ENCODE measurements at regions not wholly inside any gene's neighbourhood (a gene's known extent, or its start where the extent isn't known, plus 50 kb on each side); places are given as distances from the start of the nearest gene placed in this dataset.

GRCh38 chr2:14941151-14941631, 308.7 kb downstream of the LRATD1 start:
- Histone ChIP-seq H3K4me1 (ENCODE audit: control insufficient read depth, low read length) (no peaks in the 10 kb centered on the region), H3K9me3 (ENCODE audit: control insufficient read depth, insufficient read depth, low read length) (no peaks in the 10 kb centered on the region), H3K27me3 (ENCODE audit: control insufficient read depth, low read length) (0 out of 2 replicates have a peak, but pooled peaks cover 2% of the 10 kb centered on the region), H3K36me3 (ENCODE audit: control insufficient read depth, low read length) (no peaks in the 10 kb centered on the region), H3F3A (ENCODE audit: control insufficient read depth, insufficient read depth) (no peaks in the 10 kb centered on the region), H3K4me3 (ENCODE audit: low read length) (no peak overlapping the region), H3K4me2 (ENCODE audit: low read length) (no peak overlapping the region), H3K27ac (ENCODE audit: low read depth, low read length) (no peak overlapping the region), H4K20me1 (ENCODE audit: control insufficient read depth, insufficient read depth, low read depth, low read length) (no peaks in the 10 kb centered on the region), H3K79me2 (ENCODE audit: control insufficient read depth, low read length) (no peaks in the 10 kb centered on the region), H3K9me2 (replicated peaks; ENCODE audit: control insufficient read depth, low read length) (no peaks in the 10 kb centered on the region)
- no peak for TF ChIP-seq EZH2phosphoT487 (IDR thresholded peaks at IDR 0.05; ENCODE audit: borderline replicate concordance, low read length)
- TF ChIP-seq, protein P1, sequence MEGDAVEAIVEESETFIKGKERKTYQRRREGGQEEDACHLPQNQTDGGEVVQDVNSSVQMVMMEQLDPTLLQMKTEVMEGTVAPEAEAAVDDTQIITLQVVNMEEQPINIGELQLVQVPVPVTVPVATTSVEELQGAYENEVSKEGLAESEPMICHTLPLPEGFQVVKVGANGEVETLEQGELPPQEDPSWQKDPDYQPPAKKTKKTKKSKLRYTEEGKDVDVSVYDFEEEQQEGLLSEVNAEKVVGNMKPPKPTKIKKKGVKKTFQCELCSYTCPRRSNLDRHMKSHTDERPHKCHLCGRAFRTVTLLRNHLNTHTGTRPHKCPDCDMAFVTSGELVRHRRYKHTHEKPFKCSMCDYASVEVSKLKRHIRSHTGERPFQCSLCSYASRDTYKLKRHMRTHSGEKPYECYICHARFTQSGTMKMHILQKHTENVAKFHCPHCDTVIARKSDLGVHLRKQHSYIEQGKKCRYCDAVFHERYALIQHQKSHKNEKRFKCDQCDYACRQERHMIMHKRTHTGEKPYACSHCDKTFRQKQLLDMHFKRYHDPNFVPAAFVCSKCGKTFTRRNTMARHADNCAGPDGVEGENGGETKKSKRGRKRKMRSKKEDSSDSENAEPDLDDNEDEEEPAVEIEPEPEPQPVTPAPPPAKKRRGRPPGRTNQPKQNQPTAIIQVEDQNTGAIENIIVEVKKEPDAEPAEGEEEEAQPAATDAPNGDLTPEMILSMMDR (IDR thresholded peaks at IDR 0.05; ENCODE audit: low read depth, low read length, poor library complexity, severe bottlenecking): no peak

DNA sequence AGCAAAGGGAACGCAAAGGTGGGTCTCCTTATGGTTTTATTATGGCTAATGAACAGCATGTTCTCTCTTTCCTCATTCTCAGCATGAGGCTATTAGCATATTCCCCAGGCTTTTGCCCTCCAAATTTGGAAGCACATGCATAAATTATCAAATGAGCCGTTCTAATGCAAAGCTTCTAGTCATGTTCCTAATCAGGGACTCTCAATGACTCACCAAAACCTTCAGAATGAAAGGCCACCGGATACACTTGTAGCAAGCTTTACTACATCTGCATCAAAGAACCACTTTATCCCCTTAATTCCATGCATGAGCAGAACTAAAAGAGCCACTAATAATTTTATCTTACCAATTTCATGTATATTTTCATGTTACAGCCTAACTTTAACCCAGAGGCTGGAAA, 310.5 kb downstream of the LRATD1 start:
- Histone ChIP-seq H3K9me3 (ENCODE audit: control insufficient read depth, insufficient read depth, low read length) (no peaks in the 10 kb centered on the region), H3K27ac (ENCODE audit: low read depth, low read length) (no peak overlapping the region), H3K27me3 (ENCODE audit: control insufficient read depth, low read length) (0 out of 2 replicates have a peak, but pooled peaks cover 2% of the 10 kb centered on the region), H3K4me1 (ENCODE audit: control insufficient read depth, low read length) (no peaks in the 10 kb centered on the region), H3F3A (ENCODE audit: control insufficient read depth, insufficient read depth) (no peaks in the 10 kb centered on the region), H3K4me3 (ENCODE audit: low read length) (no peak overlapping the region), H3K9me2 (replicated peaks; ENCODE audit: control insufficient read depth, low read length) (no peaks in the 10 kb centered on the region), H3K79me2 (ENCODE audit: control insufficient read depth, low read length) (no peaks in the 10 kb centered on the region), H4K20me1 (ENCODE audit: control insufficient read depth, insufficient read depth, low read depth, low read length) (no peaks in the 10 kb centered on the region), H3K36me3 (ENCODE audit: control insufficient read depth, low read length) (no peaks in the 10 kb centered on the region), H3K4me2 (ENCODE audit: low read length) (no peak overlapping the region)
- TF ChIP-seq, protein P1 (IDR thresholded peaks at IDR 0.05; ENCODE audit: low read depth, low read length, poor library complexity, severe bottlenecking): no peak
- TF ChIP-seq EZH2phosphoT487 (IDR thresholded peaks at IDR 0.05; ENCODE audit: borderline replicate concordance, low read length): no peak

DNA sequence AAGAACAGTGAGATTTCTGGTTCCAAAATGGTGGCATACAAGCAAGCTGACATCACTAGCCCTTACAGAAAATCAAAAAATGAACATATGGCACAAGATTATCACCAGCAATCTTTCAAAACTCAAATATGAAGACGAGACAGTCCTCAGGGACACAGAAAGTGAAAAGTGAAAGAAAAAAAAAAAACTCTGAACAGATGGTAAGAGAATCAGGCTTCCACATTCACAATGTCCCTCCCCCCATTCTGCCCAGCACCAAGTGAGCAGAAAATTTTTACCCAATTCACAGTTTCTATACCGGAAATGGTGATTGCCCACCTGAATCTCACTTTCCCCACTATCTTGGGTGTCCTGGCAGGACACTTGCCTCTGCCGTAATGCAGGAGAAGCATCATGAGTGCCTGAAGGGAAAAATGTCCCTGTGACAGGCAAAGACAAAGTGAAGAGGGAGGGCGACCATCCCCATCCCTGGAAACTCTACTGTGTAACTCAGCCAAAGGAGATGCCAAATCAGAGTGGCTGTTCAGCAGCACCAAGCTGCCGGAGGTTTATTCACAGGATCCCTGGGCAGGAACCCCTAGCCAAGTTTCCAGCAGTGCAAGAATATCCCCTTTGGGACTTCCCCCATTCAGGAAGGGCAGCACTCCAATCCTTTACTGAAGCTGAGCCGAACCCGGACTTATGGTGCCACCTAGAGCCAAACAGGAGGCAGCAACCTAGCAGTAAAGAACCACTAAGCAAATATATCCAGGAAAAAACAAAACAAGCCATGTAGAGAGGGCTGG, 312.2 kb downstream of the LRATD1 start:
- H3K36me3 ChIP-seq (ENCODE audit: control insufficient read depth, low read length): no peaks in the 10 kb centered on the region
- TF ChIP-seq, protein P1 (IDR thresholded peaks at IDR 0.05; ENCODE audit: low read depth, low read length, poor library complexity, severe bottlenecking): peak; percentile 47
- no peak for TF ChIP-seq EZH2phosphoT487 (IDR thresholded peaks at IDR 0.05; ENCODE audit: borderline replicate concordance, low read length)
- no peaks in the 10 kb centered on the region for H3K79me2 ChIP-seq (ENCODE audit: control insufficient read depth, low read length)
- H3K9me2 ChIP-seq (replicated peaks; ENCODE audit: control insufficient read depth, low read length): no peaks in the 10 kb centered on the region
- H3K4me1 ChIP-seq (ENCODE audit: control insufficient read depth, low read length): no peaks in the 10 kb centered on the region
- no peaks in the 10 kb centered on the region for H4K20me1 ChIP-seq (ENCODE audit: control insufficient read depth, insufficient read depth, low read depth, low read length)
- no peaks in the 10 kb centered on the region for H3F3A ChIP-seq (ENCODE audit: control insufficient read depth, insufficient read depth)
- no peak overlapping the region for H3K4me2 ChIP-seq (ENCODE audit: low read length)
- H3K4me3 ChIP-seq (ENCODE audit: low read length): no peak overlapping the region
- no peaks in the 10 kb centered on the region for H3K27me3 ChIP-seq (ENCODE audit: control insufficient read depth, low read length)
- no peaks in the 10 kb centered on the region for H3K9me3 ChIP-seq (ENCODE audit: control insufficient read depth, insufficient read depth, low read length)
- H3K27ac ChIP-seq (ENCODE audit: low read depth, low read length): no peak overlapping the region

Data from DOHH2 (cell line).